NCI-H1105 treated with DMSO at 0.1 percent for 48 hours (cell line): ENCODE measurements at regions not wholly inside any gene's neighbourhood (a gene's known extent, or its start where the extent isn't known, plus 50 kb on each side); places are given as distances from the start of the nearest gene placed in this dataset.
"Not testable (repeated sequence)": the region's sequence is repeated elsewhere in the genome, so short reads cannot be mapped to it uniquely, and the experiment has no call there.

Source experiments
- DNase-seq: peaks from one replicate; lab custom pipeline; 2025; lab: John Stamatoyannopoulos, UW

DNA sequence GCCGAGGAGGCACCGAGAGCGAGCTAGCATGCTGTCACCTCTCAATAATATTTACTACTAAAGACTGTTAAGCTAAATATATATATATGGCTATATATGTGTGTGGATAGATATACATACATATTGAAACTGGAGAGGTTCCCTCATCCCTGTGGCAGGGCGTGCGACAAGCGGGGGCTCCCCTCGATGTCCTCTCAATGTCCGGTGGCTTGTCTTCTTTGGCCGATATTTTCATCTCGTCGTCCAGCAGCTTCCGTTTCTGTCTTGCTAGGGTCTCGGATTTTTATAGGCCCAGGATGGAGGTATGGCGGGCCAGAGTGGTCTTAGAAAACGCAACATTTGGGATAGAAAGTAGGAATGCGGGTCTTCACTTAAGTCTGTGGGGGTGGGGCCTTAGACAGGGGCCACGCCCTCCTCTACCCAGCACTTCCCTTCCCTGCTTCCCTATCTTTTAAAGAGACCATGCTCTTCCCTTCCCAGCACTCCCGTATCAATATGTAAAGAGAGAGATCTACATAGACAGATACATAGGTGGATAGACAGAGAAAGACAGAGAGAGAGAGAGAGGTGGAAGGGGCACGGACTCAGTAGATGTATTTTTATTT is 866.8 kb downstream of the DSC3 start:
- no peak for DNase-seq

DNA sequence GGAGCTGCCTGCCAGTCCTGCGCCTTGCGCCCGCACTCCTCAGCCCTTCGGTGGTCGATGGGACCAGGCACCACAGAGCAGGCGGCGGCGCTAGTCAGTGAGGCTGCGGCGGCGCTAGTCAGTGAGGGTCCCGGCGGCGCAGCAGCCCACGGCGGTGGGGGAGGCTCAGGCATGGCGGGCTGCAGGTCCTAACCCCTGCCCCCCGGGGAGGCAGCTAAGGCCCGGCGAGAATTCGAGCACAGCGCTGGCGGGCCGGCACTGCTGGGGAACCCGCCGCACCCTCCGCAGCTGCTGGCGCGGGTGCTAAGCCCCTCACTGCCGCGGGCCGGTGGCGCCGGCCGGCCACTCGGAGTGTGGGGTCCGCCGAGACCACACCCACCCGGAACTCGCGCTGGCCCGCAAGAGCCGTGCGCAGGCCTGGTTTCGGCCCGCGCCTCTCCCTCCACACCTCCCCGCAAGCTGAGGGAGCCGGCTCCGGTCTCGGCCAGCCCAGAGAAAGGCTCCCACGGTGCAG is 867.4 kb downstream of the DSC3 start:
- DNase-seq, result no peak

DNA sequence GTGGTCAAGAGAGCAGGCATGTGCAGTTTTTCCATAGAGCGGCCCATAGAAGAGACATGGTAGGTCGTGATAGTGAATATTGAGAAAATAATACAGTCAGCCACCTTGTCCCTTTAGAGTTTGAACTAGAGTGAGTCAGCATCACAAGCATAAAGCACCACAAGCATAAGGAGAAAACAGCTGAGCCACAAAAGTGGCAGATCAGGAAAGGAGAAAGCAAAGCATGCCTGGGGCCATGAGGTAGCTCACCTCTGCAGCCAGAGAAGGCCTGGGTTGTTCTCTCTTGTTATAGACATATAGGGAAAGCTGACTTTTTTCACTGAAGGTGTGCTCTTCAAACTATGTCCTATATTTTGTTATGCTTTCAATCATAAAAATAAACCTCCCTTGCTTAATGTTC is 879.0 kb downstream of the DSC3 start:
- DNase-seq, result no peak

DNA sequence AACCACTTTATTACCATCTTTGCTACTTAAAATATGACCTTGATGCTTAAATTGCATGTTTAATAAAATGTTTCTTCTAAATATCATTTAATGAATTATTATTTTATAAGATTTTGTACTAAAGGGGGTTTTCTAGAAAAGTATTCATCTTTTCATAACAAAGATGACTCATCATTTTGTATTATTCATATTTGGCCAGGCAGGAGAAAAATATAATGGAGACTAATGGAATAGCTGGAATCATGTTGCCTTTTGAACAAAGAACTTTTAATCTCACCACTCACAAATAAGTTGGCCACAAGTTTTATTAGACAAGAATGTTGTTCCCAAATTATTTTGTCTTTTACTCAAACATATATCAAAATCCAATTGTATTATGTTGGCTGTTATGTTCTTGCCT is 882.4 kb downstream of the DSC3 start:
- no peak for DNase-seq

DNA sequence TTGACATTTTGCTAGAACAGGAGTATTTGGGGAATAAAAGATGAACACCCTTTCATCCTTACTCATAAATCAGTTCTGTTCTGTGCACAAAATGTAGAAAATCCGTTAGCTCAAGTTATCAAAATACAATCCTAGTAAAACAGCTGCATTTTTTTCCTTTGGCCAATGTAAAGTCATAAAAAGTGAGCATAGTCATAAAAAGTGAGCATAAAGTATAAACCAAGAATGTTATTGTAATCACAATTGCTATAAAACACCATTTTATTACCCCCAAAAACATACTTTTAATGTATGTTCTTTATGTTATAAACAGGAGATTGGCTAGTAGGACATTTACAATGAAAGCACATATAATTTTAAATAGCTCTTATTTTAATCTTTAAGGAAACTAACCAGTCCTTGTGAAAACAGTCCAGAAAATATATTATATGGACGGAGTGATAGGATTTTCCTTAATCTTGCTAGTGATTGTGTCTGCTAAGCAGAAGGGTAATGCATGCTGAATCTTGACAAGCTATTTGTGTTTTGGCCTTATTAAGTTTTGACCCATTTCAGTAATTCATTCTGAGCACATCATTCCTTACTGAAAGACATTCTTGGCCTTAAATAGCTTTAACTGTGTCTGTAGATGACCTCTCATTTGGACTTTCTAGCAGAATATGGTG is 891.8 kb downstream of the DSC3 start:
- DNase-seq, result no peak

DNA sequence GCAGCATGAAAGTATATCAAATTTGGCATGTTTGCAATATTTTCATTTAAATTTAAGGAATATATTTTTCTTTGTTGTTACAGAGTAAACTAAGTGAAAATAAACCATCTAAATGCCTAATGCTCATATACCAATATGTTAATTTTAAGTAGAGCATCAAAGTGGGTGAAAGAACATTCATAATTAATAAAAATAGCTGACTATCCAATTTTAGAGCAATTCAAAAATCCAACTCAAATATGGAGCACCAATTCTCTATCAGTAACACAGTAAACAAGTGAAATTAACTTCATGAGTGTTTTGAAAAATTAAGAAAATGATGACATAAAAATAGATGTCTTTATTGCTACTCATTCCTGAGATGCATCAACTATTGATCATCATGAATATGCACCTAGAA is 893.0 kb downstream of the DSC3 start:
- no peak for DNase-seq

DNA sequence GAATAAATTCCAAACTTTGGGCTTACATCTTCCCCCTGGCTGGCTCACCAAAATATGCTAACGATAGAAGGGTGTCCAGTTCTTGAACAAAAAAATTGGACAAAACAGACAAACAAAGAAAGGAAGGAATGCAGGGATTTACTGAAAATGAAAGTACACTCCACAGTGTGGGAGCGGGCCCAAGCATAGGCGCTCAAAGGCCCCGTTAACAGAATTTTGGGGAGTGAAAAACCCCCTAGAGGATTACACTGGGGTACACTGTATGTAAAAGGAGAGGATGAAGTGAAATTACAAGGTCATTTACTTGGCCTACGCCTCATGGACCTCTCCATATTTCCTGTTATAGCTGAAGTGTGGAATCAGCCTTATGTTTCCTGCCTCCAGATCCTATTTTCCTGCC is 899.7 kb downstream of the DSC3 start:
- no peak for DNase-seq

DNA sequence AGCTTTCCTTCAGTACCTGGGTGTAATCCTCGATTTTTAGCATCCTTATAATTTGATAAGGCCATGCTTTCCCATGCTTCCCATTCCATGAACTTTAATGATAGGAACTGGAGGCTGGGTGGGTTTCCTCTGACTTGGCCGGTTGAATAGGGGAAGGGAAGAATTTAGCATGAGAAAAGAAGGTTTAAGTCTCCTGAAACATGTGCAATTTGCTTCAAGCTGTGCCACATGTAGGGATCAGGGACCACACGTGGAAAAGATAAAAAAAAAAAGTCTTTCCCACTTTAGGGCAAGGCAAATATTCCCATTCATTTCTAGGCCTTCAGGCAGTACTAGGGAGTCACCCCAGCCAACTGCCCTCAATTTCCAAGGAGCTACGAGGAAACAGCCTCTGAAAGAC is 900.3 kb downstream of the DSC3 start:
- DNase-seq, result no peak

DNA sequence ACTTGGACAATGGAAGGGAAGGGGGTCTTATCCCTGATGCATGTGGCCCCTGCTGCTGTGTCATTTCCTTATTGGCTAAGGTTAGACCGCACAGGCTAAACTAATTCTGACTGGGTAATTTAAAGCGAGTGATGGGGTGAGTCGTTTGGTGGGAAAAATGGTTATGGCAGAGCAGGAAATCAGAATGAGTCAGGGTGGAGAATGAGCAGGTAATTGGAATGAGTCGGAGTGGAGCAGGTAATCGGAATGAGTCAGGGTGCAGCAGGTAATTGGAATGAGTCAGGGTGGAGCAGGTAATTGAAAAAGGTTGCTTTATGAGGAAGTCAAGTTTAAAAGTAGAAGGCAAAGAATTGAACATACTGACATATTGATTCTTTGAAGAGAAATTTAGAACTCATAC is 901.0 kb downstream of the DSC3 start:
- DNase-seq, result not testable (repeated sequence)

DNA sequence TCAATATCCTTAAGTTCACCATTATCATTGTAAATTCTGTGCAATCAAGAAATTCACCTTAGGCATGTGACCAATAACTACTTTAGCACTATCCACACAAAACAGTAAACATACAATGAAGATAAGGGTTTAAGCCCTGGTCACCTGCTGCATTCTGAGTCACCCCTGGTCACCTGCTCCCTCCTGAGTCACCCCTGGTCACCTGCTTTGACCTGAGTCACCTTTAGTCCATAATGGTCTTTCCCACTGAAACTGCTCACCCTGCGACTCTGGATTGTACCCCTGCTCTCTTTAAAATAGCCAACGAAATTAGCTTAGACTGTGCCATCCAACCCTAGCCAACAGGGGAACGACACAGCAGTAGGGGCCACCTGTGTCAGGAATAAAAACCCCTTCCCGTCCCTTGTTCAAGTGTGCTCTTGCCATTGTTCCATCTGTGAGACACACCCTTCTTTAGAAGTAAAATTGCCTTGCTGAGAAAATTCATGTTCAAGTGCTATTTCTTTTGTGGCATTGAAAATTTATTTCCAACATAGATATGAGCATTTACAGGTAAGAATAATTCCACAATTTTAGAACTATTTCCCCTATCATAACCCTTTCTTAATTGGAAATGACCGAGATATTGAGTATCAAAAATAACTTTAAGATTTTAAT is 902.8 kb downstream of the DSC3 start:
- no peak for DNase-seq

DNA sequence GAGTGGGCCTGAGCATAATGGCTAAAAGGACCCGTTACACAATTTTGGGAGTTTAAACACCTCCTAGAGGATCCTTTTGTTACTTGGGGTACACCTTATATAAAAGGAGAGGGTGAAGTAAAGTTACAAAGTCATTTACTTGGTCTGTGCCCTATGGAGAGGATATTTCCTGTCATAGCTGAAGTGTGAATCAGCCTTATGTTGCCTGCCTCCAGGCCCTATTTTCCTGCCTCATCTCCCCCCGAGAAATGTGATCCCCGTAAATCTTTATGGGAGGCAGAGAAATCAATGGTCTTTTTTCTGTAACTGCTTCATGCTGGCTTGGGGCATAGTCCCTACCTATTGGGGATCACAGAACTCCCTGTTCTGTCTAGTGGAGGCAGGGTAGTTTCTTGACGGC is 906.6 kb downstream of the DSC3 start:
- DNase-seq, result no peak

DNA sequence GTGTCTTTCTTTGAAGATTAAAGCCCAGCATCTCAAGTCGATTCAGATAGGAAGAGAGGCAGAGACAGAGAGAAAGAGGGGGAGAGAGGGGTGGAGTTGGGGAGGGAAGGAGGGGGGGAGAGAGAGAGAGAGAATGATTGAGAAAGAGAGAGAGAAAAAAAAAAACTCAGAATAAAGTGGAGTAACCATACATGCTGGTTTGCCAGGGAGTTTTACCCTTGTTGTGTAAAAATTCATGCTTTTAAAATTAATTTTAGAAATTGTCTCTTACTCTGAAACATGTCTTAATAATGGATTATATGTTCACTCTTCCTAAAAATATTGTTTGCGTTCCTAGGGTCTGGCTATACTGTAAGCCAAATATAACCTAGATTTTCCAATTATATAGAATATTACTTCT is 908.5 kb downstream of the DSC3 start:
- no peak for DNase-seq

DNA sequence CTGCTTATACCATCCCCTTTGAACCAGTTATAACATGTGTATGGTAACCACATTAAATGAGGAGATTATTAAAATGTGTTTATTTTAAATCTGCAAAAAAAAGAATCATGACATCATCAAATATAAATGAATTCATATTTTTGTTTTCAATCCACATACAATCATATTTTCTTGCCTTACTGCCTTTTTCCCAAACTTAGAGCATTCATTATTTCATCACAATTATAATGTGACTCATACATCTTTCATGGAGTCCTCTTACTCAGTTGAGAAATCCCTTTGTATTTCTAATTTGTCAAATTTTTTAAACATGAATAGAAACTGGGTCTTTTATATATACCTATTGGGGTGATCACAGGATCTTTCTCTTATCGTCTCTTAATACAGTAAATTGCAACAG is 909.6 kb downstream of the DSC3 start:
- no peak for DNase-seq

DNA sequence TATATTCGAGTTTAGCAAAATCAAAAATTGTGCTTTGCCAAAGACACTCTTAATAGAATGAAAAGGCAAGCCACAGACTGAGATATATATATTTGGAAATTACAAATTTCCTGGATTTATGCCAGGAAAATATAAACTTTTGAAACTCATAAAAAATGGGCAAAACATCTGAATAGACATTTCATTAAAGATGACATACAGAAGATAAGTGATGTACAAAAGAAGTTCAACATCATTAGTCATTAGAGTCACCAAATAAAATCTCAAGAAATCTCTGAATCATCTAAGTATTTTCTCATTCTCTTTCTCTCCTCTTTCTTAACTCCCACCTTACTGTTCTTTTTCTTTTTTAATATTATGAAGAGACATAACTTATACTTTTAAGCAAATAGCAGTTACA is 921.1 kb downstream of the DSC3 start:
- no peak for DNase-seq

DNA sequence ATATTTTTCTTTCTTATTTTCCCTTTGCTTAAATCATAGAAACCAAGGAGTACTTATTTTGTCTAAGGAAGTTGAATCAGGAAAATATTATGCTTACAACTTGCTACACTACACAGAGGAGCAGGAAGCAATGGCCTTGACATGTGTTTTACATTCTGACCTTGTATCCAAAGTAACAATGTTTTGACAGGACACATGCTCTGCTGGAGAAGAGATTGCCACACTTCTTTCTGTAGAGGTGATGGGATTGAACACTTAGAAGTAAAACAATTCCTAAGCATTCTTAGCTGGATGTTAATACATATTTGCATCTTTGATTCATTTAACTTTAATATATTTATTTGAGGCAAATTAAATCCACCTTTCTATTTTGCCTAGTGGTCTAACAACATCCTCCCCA is 929.1 kb downstream of the DSC3 start:
- DNase-seq, result no peak

DNA sequence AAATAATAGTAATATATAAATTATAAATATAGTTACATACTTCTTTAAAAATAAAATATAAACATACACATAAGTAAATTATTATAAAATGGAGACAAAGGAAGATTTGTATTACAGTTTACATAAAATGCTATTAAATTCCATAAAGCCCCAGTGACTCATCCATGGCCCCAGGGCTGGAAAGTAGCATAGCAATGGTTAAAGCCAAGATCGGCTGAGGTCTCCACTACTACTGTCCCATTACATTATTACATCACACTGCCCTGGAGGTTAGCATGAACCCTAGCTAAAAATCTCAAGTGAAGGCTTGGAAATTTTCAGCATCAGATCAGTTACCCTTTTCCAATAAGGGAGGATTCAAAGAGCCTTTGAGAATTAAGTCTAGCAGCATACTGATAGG is 936.2 kb downstream of the DSC3 start:
- no peak for DNase-seq

DNA sequence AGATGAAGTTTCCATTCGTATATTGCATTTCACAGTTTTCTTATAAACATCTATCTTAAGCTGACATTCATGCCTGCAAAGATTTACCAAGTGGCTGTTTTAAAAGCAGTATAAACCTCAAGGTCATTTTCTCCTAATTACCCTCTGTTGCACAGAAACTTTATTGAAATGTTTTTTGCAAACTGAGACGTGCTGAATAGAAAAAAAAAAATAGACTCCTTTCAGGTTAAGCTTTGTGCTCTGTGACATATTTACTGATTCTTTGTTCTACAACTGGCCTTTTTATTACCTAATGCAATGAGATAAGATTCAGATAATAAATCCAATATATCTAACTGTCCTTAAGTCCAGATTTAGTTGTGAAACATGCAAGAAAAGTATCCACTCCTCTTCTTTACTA is 938.7 kb downstream of the DSC3 start:
- DNase-seq, result no peak

DNA sequence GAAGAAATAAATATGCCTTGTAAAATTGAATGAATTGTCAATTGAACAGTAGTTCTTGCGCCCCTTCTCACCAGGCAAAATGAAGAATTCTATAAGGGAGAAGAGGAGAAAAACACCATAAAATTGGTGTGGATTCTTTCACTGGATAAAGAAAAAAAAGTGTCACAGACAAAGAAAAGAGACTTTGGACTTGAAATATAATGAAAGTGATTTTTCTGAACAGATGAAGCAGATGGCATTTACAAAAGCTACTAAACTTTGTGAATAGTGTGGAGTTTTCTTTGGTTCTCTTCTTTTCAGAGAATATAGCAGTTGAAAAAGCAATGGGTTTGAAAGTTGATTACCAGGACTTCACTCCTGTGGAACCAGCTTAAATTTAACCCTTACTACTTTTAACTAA is 945.7 kb downstream of the DSC3 start:
- DNase-seq, result no peak

DNA sequence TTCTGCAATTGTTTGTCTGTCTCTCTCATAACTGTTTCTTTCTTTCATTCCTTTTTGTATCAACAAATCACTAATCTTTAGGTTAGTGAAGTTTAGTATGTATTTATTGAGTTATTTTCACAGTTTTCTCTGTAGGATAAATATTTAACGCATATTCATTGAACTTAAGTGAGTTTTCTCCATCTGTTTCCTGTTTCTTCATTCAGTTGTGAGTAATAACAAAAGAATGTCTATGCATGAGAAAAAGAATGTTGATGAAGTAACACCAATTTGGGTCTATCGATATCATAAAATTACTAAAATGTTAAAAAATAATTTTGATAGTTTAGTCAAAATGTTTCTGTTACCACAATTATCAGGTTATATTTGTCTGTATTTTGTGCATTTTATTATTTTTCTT is 948.0 kb downstream of the DSC3 start:
- no peak for DNase-seq

DNA sequence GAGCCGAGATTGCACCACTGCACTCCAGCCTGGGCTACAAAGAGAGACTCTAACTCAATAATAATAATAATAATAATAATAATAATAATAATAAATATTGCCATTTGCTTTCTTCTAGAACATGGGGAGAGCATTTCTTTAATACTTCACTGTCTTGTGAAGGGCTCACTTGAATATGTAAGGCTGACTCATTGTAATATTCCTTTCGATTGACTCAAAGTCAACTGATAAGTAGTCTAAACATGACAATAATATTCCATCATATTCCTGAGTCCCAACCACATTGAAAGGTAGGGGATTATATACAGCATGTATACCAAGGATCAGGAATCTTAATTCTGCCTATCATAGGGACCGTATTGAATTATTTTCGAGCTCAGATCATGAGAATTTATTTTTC is 949.2 kb downstream of the DSC3 start:
- no peak for DNase-seq

DNA sequence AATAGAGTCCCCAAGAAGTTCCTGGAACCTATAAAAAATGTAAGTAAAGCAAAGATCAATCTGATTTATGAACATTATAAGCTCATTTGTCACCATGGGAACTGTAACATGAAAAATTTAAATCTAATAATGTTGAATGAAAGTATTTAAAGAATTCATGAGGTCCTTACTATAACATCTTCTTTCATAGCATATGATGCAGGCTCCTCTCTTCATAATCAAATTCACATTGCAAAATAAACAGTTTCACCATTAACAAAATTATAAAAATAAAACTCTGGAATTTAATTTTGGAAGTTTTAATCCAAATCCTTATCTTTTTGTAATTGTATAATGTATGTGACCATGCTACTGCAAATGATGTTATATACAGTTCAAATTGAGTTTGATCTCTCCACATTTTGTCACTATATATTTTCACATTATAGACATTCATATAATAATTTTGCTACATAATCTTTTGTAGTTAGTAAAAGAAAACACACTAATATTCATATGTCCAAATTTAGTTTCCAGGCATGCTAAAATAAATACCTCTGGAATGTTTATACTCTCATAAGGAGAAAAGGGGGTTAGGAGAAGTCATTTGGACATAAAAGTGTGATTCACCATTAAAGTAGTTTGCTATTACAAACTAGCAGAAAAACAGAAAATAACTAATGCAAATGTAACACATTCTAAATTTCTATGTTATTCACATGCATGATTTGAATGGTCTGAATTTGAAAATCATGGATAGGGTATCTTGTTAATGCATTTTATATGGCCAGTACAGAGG is 954.1 kb downstream of the DSC3 start:
- no peak for DNase-seq

DNA sequence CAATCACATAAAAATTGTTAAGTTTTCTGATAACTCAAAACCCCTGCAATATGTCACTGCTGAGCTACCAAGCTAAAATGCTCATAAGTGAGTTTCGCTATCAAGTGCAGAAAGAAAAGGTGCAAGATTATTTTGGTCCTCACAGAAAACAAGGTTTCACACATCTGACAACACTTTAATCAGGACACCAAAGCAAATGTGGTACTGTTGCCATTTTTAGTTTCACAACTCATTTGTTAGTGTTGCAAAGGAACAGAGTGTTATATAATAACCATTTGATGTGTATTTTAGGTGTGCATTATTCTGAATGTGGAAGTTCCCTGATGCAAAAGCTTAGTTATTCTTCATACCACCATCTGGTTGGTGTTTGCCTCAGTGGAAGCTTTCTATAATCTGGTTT is 956.2 kb downstream of the DSC3 start:
- DNase-seq, result no peak

DNA sequence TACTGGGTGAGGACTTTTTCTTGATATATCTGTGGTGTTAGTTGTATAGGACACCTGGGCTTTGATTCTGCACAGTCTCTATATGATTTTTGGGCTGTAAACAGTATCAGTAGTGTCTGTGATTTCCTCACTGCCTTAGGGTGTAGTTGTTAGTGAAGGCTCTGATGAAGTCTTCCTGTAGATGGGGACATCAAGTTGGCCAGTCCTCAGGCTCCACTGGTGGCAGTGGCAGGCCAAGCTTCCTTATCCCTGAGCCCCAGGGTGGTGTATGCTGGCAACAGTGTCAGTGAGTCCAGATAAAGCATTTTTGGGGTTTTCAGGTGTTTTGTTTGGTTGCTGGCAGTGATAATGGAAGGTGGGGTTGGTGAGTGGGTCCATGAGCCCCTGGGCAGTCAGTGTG is 961.4 kb downstream of the DSC3 start:
- no peak for DNase-seq
